T-cell (primary cell): ENCODE measurements at regions not wholly inside any gene's neighbourhood (a gene's known extent, or its start where the extent isn't known, plus 50 kb on each side); places are given as distances from the start of the nearest gene placed in this dataset.
"Not testable (repeated sequence)": the region's sequence is repeated elsewhere in the genome, so short reads cannot be mapped to it uniquely, and the experiment has no call there.

ENCODE experiments used
- ATAC-seq, 4 experiments: fragments of 200-7000 bp in 3 of 4; fragments of 150-1000 bp in 1 of 4; cut with Tn5 transposase; replicated peaks in 1 of 4; 1 replicate in 3 of 4; 2 replicates in 1 of 4; pipeline ENCODE4 v1.10.0; 2021; ENCODE audit warnings: moderate library complexity in 3 of 4, mild to moderate bottlenecking in 2 of 4, moderate number of reproducible peaks in 1 of 4
- CTCF ChIA-PET, 2 donors: fragments of 300-600 bp; sonication (Branson Sonifier 250); formaldehyde crosslinking; loops; one replicate each; lab custom pipeline; 2022; ENCODE audit warnings: antibody characterized with exemption in 2 of 2; lab: Charles Lee
- POLR2A ChIA-PET, 2 donors: fragments of 300-600 bp; sonication (Branson Sonifier 250); formaldehyde crosslinking; loops; one replicate each; lab custom pipeline; 2022; ENCODE audit warnings: antibody characterized with exemption in 2 of 2; lab: Charles Lee
- DNase-seq, 35 experiments: peaks; one replicate each; pipeline versions ENCODE4 v3.0.0 to v3.0.0-alpha.2; 2013 to 2023
- H3K27ac ChIP-seq: one replicate; pipeline ENCODE4 v1.5.1; 2013; ENCODE audit warnings: low read length
- H3K27me3 ChIP-seq, 2 experiments: replicated peaks in 1 of 2; 1 replicate in 1 of 2; 2 replicates in 1 of 2; pipeline versions ENCODE4 v1.6.1 to v1.7.0; 2013; ENCODE audit warnings: low read length in 1 of 2, mixed read lengths in 1 of 2; ENCODE audit not compliant: control insufficient read depth in 2 of 2, insufficient read depth in 2 of 2; ENCODE audit errors: extremely low read depth in 1 of 2
- H3K36me3 ChIP-seq, 2 donors: 1 replicate in 1 of 2; 2 replicates in 1 of 2; pipeline versions ENCODE4 v1.6.1 to v1.7.0; 2013; ENCODE audit warnings: low read length in 1 of 2; ENCODE audit not compliant: control insufficient read depth in 2 of 2, insufficient read depth in 1 of 2; ENCODE audit errors: extremely low read depth in 1 of 2
- H3K4me1 ChIP-seq, 2 experiments: 1 replicate in 1 of 2; 2 replicates in 1 of 2; pipeline versions ENCODE4 v1.6.1 to v1.7.0; 2013; ENCODE audit warnings: low read length in 2 of 2, mixed read lengths in 1 of 2; ENCODE audit not compliant: insufficient read depth in 2 of 2, control insufficient read depth in 1 of 2; ENCODE audit errors: extremely low read depth in 1 of 2
- H3K4me3 ChIP-seq, 2 donors: 1 replicate in 1 of 2; 2 replicates in 1 of 2; pipeline versions ENCODE4 v1.5.1 to v1.7.0; 2013; ENCODE audit warnings: mild to moderate bottlenecking in 2 of 2, low read length in 1 of 2, moderate library complexity in 1 of 2; ENCODE audit not compliant: control insufficient read depth in 1 of 2; ENCODE audit errors: extremely low read depth in 1 of 2
- H3K9me3 ChIP-seq: 2 replicates; pipeline ENCODE4 v1.7.0; 2013
- H3K27ac Mint-ChIP-seq, 2 donors: one replicate each; pipeline ENCODE4 v1.8.0; 2020 to 2021; ENCODE audit warnings: mild to moderate bottlenecking in 2 of 2, mixed read lengths in 2 of 2
- H3K27me3 Mint-ChIP-seq, 2 donors: one replicate each; pipeline ENCODE4 v1.8.0; 2021 to 2022; ENCODE audit warnings: mixed read lengths in 2 of 2
- H3K36me3 Mint-ChIP-seq: one replicate; pipeline ENCODE4 v1.8.0; 2021; ENCODE audit warnings: mixed read lengths
- H3K4me1 Mint-ChIP-seq, 3 donors: one replicate each; pipeline ENCODE4 v1.8.0; 2020 to 2022; ENCODE audit warnings: mixed read lengths in 3 of 3, mild to moderate bottlenecking in 1 of 3
- H3K4me3 Mint-ChIP-seq, 3 donors: one replicate each; pipeline ENCODE4 v1.8.0; 2020 to 2022; ENCODE audit warnings: mild to moderate bottlenecking in 3 of 3, mixed read lengths in 3 of 3, moderate library complexity in 3 of 3
- H3K9me3 Mint-ChIP-seq, 3 donors: one replicate each; pipeline ENCODE4 v1.8.0; 2020 to 2022; ENCODE audit warnings: mixed read lengths in 3 of 3
- WGBS: methylation state at CpG from one replicate; pipeline ENCODE4 v1.1.5; 2013; ENCODE audit warnings: missing lambda C conversion rate; ENCODE audit not compliant: insufficient coverage; 5-methylcytosine and 5-hydroxymethylcytosine counted together

GRCh38 chr21:15297824-15298223, 233.0 kb upstream of the NRIP1 start:
- H3K27me3 ChIP-seq: no peaks in the 10 kb centered on the region
- no peak overlapping the region for H3K27ac Mint-ChIP-seq
- H3K4me3 ChIP-seq: no peak overlapping the region
- H3K36me3 Mint-ChIP-seq: no peaks in the 10 kb centered on the region
- no peaks in the 10 kb centered on the region for H3K4me1 ChIP-seq
- ATAC-seq: no peak
- H3K27me3 Mint-ChIP-seq: no peaks in the 10 kb centered on the region
- H3K4me1 Mint-ChIP-seq: no peaks in the 10 kb centered on the region
- CTCF ChIA-PET: interaction anchor here in 1 of 2 donors (0.6 kb wide), 2 partner anchors 53 to 317 kb away, joined by 3 to 4 read pairs; no protein-coding TSS in a partner anchor
- peaks cover 2% of the 10 kb centered on the region for H3K9me3 ChIP-seq
- H3K9me3 Mint-ChIP-seq: peaks cover 7 to 14% (median 8%) of the 10 kb centered on the region in 3 donors
- no peak for DNase-seq
- H3K4me3 Mint-ChIP-seq: no peak overlapping the region
- POLR2A ChIA-PET: no interaction called here
- no peak overlapping the region for H3K27ac ChIP-seq
- H3K36me3 ChIP-seq: no peaks in the 10 kb centered on the region

DNA sequence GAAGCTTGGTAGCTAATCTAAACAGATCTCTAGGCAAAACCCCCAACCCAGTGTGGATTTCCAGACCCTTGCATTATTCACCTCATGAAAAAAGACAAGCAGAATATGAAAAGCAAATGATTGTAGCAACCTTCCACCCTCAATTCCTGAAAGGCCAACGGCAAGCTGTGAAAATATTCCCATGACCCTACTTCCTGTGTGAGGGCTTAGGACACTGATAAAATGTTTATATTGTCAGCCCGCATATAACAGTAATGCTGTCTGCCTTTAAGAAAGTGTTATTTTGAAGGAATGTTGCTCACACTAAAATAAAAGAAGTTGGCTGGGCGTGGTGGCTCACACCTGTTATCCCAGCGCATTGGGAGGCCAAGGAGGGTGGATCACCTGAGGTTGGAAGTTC, 233.5 kb upstream of the NRIP1 start:
- Histone ChIP-seq H3K4me1 (no peaks in the 10 kb centered on the region), H3K36me3 (no peaks in the 10 kb centered on the region), H3K27me3 (no peaks in the 10 kb centered on the region), H3K9me3 (peaks cover 2% of the 10 kb centered on the region), H3K4me3 (no peak overlapping the region), H3K27ac (no peak overlapping the region)
- CTCF ChIA-PET: interaction anchor here in 1 of 2 donors (0.6 kb wide), 2 partner anchors 53 to 318 kb away, joined by 3 to 4 read pairs; no protein-coding TSS in a partner anchor
- H3K4me3 Mint-ChIP-seq: no peak overlapping the region
- H3K27ac Mint-ChIP-seq: no peak overlapping the region
- H3K4me1 Mint-ChIP-seq: no peaks in the 10 kb centered on the region
- no peak for DNase-seq
- no CpG with 5 or more reads among the region's 4 CpGs for WGBS
- peaks cover 7 to 14% (median 8%) of the 10 kb centered on the region in 3 donors for H3K9me3 Mint-ChIP-seq
- no peak for ATAC-seq
- POLR2A ChIA-PET: no interaction called here
- H3K36me3 Mint-ChIP-seq: no peaks in the 10 kb centered on the region
- H3K27me3 Mint-ChIP-seq: no peaks in the 10 kb centered on the region

GRCh38 chr21:15298755-15299154, 234.0 kb upstream of the NRIP1 start:
- POLR2A ChIA-PET, H3K4me1 ChIP-seq, H3K27ac ChIP-seq, H3K4me3 ChIP-seq, DNase-seq, CTCF ChIA-PET, ATAC-seq, H3K27me3 Mint-ChIP-seq, H3K9me3 ChIP-seq, H3K4me3 Mint-ChIP-seq, H3K27ac Mint-ChIP-seq, H3K27me3 ChIP-seq, H3K4me1 Mint-ChIP-seq, H3K36me3 Mint-ChIP-seq, H3K36me3 ChIP-seq: not testable (repeated sequence)
- WGBS: no CpG with 5 or more reads among the region's 8 CpGs
- peaks cover 7 to 14% (median 8%) of the 10 kb centered on the region in 3 donors for H3K9me3 Mint-ChIP-seq

DNA sequence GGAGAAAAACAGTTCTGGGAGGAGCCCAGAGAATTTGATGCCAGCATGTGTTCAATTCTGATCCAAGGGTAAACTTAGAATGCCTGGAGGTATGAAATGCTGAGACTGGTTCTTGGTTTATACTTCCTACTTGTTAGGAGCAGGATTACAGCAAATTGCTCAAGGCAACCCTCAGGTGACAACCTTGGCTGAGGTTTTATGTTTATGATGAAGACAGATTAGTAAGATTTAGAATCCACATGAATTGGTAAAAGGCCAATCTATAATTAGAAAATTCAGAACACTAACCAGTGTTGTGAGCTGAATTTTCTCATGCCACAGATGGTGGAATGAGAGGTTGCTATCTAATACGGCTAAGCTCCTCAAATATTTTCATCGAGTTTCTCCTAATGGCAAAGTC, 235.3 kb upstream of the NRIP1 start:
- no peaks in the 10 kb centered on the region for H3K4me1 Mint-ChIP-seq
- WGBS: no CpG with 5 or more reads among the region's 2 CpGs
- no peak for ATAC-seq
- H3K27me3 ChIP-seq: no peaks in the 10 kb centered on the region
- peaks cover 2% of the 10 kb centered on the region for H3K9me3 ChIP-seq
- H3K27ac ChIP-seq: no peak overlapping the region
- no peak for DNase-seq
- no peaks in the 10 kb centered on the region for H3K36me3 ChIP-seq
- no peaks in the 10 kb centered on the region for H3K36me3 Mint-ChIP-seq
- CTCF ChIA-PET: no interaction called here
- H3K4me3 Mint-ChIP-seq: no peak overlapping the region
- H3K4me3 ChIP-seq: no peak overlapping the region
- peaks cover 7 to 14% (median 8%) of the 10 kb centered on the region in 3 donors for H3K9me3 Mint-ChIP-seq
- POLR2A ChIA-PET: no interaction called here
- no peaks in the 10 kb centered on the region for H3K4me1 ChIP-seq
- no peaks in the 10 kb centered on the region for H3K27me3 Mint-ChIP-seq
- H3K27ac Mint-ChIP-seq: no peak overlapping the region

DNA sequence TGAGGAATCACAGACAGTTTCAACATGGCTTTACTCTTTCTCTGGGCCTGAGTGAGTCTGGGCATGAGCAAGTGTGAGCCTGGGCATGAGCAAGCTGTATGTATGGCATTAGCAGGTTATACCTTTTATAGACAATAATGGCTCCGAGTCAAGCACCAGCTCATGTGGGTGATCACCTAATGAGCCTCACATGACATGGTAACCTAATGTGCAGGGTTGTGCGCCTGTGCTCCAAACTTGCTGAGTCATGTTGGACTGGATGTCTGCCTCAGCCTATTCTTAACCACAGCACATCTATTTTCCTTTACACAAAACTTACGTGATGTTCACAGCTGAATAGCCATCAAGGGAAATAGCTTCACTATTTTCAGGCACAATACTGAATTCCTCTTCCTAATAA, 236.2 kb upstream of the NRIP1 start:
- Histone ChIP-seq H3K36me3 (no peaks in the 10 kb centered on the region), H3K4me3 (no peak overlapping the region), H3K4me1 (no peaks in the 10 kb centered on the region), H3K9me3 (peaks cover 2% of the 10 kb centered on the region), H3K27me3 (no peaks in the 10 kb centered on the region), H3K27ac (no peak overlapping the region)
- Mint-ChIP-seq H3K36me3 (no peaks in the 10 kb centered on the region), H3K27ac (no peak overlapping the region), H3K4me3 (no peak overlapping the region), H3K4me1 (no peaks in the 10 kb centered on the region), H3K27me3 (no peaks in the 10 kb centered on the region), H3K9me3 (peaks cover 7 to 14% (median 8%) of the 10 kb centered on the region in 3 donors)
- WGBS: 83% methylated on average over 2 of the region's 3 CpGs
- DNase-seq (peak in 1 of 35 experiments; percentile 4), ATAC-seq (no peak)
- CTCF ChIA-PET: no interaction called here
- POLR2A ChIA-PET: no interaction called here

DNA sequence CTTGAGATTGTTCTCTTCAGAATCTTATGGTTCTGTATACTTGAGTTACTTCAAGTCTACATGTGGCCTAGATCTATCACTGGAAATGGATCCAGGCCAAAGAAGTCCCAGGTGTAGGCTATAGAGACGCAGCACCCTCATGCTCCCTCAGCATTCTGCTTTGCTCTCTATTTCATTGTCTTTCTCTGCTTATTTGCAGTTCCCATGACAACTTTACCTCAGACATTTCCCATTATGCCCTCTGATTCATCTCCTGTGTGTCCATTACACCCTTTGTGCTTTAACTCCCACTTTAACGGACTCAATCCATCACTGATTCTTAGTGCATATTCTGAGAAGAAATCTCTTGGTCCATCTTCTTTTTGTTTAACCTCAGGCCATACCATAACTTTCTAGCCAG, 236.9 kb upstream of the NRIP1 start:
- H3K27me3 ChIP-seq: no peaks in the 10 kb centered on the region
- peaks cover 2% of the 10 kb centered on the region for H3K9me3 ChIP-seq
- H3K4me3 ChIP-seq: no peak overlapping the region
- H3K4me1 ChIP-seq: no peaks in the 10 kb centered on the region
- DNase-seq (no peak), ATAC-seq (no peak)
- H3K9me3 Mint-ChIP-seq: peaks cover 7 to 14% (median 8%) of the 10 kb centered on the region in 3 donors
- H3K36me3 ChIP-seq: no peaks in the 10 kb centered on the region
- H3K27me3 Mint-ChIP-seq: no peaks in the 10 kb centered on the region
- H3K4me1 Mint-ChIP-seq: no peaks in the 10 kb centered on the region
- no peaks in the 10 kb centered on the region for H3K36me3 Mint-ChIP-seq
- ChIA-PET CTCF (no interaction called here), POLR2A (no interaction called here)
- H3K4me3 Mint-ChIP-seq: no peak overlapping the region
- 100% methylated on average over 1 of the region's 2 CpGs for WGBS
- no peak overlapping the region for H3K27ac ChIP-seq
- no peak overlapping the region for H3K27ac Mint-ChIP-seq

- H3K27ac ChIP-seq: no peak overlapping the region
- no peaks in the 10 kb centered on the region for H3K36me3 ChIP-seq
- ChIA-PET POLR2A (no interaction called here), CTCF (no interaction called here)
- H3K4me1 ChIP-seq: no peaks in the 10 kb centered on the region
- no peaks in the 10 kb centered on the region for H3K27me3 ChIP-seq
- Mint-ChIP-seq H3K27ac (no peak overlapping the region), H3K36me3 (no peaks in the 10 kb centered on the region), H3K4me1 (no peaks in the 10 kb centered on the region), H3K4me3 (no peak overlapping the region), H3K27me3 (no peaks in the 10 kb centered on the region), H3K9me3 (peaks cover 2 to 8% (median 6%) of the 10 kb centered on the region in 3 donors)
- DNase-seq (no peak), ATAC-seq (no peak)
- H3K4me3 ChIP-seq: no peak overlapping the region
- H3K9me3 ChIP-seq: no peaks in the 10 kb centered on the region
- no CpG with 5 or more reads among the region's 2 CpGs for WGBS
Measured at GRCh38 chr21:15306271-15306670, 241.5 kb upstream of the NRIP1 start.
